Muscle layer of duodenum (tissue), 2 donors: ENCODE measurements at regions not wholly inside any gene's neighbourhood (a gene's known extent, or its start where the extent isn't known, plus 50 kb on each side); places are given as distances from the start of the nearest gene placed in this dataset.
"Not testable (repeated sequence)": the region's sequence is repeated elsewhere in the genome, so short reads cannot be mapped to it uniquely, and the experiment has no call there.

Experiments used
- H3K27ac ChIP-seq: one replicate; pipeline ENCODE4 v1.7.0; 2013; ENCODE audit warnings: mild to moderate bottlenecking, low read length
- H3K27me3 ChIP-seq: one replicate; pipeline ENCODE4 v1.7.0; 2013; ENCODE audit warnings: low read depth, mild to moderate bottlenecking, control low read depth, low read length
- H3K36me3 ChIP-seq, 2 donors: one replicate each; pipeline ENCODE4 v1.7.0; 2013; ENCODE audit warnings: low read length in 2 of 2, control low read depth in 1 of 2, mild to moderate bottlenecking in 1 of 2; ENCODE audit not compliant: insufficient read depth in 2 of 2, control insufficient read depth in 1 of 2
- H3K4me1 ChIP-seq, 2 donors: one replicate each; pipeline ENCODE4 v1.7.0; 2013; ENCODE audit warnings: low read length in 2 of 2, mild to moderate bottlenecking in 2 of 2, control low read depth in 1 of 2, moderate library complexity in 1 of 2; ENCODE audit not compliant: insufficient read depth in 2 of 2, control insufficient read depth in 1 of 2
- H3K4me3 ChIP-seq, 2 donors: one replicate each; pipeline ENCODE4 v1.7.0; 2013; ENCODE audit warnings: low read length in 2 of 2, low read depth in 1 of 2, mild to moderate bottlenecking in 1 of 2
- H3K9me3 ChIP-seq, 2 donors: one replicate each; pipeline ENCODE4 v1.7.0; 2013; ENCODE audit warnings: low read length in 2 of 2, control low read depth in 1 of 2, mild to moderate bottlenecking in 1 of 2; ENCODE audit not compliant: control insufficient read depth in 1 of 2
- donor health status: healthy.

DNA sequence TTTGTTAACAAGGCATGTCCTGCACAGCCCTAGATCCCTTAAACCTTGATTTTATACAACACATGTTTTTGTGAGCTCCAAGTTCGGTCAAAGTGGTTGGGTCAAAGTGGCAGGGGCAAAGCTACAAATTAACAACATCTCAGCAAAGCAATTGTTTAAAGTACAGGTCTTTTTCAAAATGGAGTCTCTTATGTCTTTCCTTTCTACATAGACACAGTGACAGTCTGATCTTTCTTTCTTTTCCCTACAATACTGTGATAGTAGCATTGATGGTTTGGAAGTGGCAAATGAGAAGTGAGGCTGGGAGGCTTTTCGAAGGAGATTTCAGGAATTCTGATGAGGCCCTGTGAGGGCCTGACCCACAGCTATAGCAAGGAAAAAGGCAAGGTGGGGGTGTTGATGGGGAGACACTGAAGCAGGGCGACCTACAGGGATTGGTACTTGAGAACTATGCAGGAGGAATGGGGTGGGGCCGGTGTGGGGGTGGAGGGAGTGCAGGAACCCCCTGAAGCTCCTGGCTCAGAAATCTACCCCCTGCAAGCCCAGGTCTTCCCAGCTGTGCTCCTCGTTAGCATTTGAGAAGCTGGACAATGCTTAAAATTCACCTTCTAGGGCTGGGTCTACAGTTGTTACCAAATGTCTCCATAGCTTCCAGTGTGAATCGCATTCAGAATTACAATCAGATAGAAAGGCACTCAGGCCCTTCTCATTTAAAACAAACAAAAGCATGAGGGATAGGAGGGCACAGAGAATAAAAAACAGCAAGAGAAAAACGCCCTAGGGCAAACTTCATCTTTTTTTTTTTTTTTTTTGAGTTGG lies 102.6 kb upstream of the PPM1J start:
- Histone ChIP-seq H3K9me3 (no peaks in the 10 kb centered on the region), H3K4me3 (no peak overlapping the region), H3K36me3 (no peaks in the 10 kb centered on the region), H3K4me1 (peaks cover 0 to 4% of the 10 kb centered on the region in 2 donors), H3K27me3 (no peaks in the 10 kb centered on the region), H3K27ac (no peak overlapping the region)

DNA sequence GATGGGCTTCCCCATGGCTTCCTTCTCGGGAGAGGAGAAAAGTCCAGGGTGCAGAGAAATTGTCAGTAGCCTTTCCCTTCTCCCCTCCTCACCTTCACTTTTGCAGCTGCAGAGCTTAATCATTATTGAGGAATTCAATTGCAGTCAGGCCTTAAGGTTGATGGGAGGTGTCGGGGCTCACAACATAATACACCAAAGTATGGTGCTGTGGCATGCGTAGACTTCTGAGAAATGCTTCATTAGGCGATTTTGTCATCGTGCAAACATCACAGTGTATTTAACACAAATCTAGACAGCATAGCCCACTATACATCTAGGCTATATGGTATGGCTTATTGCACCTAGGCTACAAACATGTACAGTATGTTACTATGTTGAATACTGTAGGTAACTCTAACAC lies 100.2 kb upstream of the PPM1J start:
- H3K4me3 ChIP-seq = no peak overlapping the region
- H3K4me1 ChIP-seq = peaks cover 0 to 4% of the 10 kb centered on the region in 2 donors
- H3K36me3 ChIP-seq = no peaks in the 10 kb centered on the region
- no peaks in the 10 kb centered on the region for H3K9me3 ChIP-seq
- no peak overlapping the region for H3K27ac ChIP-seq
- no peaks in the 10 kb centered on the region for H3K27me3 ChIP-seq

DNA sequence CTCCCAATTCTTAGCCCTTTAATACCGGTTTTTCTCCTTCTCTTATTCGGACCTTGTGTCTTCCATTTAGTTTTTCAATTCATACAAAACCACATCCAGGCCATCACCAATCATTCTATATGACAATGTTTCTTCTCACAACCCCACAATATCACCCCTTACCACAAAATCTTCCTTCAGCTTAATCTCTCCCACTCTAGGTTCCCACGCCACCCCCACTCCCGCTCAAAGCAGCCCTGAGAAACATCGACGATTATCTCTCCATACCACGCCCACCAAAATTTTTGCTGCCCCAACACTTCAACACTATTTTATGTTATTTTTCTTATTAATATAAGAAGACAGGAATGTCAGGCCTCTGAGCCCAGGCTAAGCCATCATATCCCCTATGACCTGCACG lies 99.5 kb upstream of the PPM1J start:
- H3K27me3 ChIP-seq, H3K27ac ChIP-seq, H3K4me3 ChIP-seq, H3K9me3 ChIP-seq, H3K4me1 ChIP-seq, H3K36me3 ChIP-seq: not testable (repeated sequence)

DNA sequence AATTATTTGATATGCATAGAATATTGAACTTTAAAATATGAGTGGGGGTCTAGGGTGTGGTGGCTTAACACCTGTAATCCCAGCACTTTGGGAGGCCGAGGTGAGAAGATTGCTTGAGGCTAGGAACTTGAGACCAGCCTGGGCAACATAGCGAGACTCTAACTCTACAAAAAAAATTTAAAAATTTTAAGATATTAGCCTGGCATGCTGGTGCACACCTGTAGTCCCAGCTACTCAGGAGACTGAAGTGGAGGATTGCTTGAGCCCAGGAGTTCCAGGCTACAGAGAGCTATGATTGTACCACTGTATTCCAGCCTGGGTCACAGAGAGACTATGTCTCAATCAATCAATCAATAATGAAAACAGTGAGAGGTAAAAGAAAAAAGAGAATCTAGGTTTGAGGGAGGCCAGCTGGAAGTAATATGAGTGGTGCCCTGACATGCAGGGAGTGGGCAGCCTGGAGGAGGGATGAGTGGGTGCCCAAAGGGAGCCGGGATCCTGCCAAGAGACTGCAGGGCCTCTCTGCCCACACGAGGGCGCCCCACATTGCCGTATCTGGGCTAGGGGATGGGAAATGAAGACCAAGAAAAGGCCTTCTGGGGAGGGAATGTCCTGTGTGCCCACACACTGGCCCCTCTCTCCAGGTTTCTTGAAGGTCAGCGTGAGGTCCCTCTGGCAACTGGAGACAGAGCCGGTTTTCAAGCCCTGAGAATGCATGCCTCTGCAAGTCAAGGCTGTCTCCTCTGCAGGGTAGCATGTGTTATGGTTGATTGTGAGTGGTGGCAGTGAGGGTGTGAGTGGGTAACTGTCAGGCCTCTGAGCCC lies 93.9 kb upstream of the PPM1J start:
- Histone ChIP-seq H3K27me3 (no peaks in the 10 kb centered on the region), H3K4me3 (no peak overlapping the region), H3K9me3 (no peaks in the 10 kb centered on the region), H3K4me1 (no peaks in the 10 kb centered on the region), H3K27ac (no peak overlapping the region), H3K36me3 (no peaks in the 10 kb centered on the region)

DNA sequence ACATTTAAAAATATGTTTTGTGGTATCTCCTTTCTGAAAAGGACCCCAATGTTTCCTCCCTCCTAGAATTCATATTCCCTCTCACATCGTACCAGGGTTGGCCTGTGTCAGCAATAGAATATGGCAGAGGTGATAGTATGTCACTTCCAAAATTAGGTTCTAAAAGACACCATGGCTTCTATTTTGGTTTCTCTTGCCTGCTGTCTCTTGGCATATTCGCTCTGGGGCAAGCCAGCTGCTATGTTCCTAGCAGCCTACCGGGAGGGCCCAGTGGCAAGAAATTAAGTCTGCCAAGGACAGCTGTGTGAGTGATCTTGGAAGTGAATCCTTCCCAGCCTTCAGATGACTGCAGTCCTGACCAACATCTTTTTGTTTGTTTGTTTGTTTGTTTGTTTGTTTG lies 92.9 kb upstream of the PPM1J start:
- no peaks in the 10 kb centered on the region for H3K9me3 ChIP-seq
- no peaks in the 10 kb centered on the region for H3K4me1 ChIP-seq
- H3K27me3 ChIP-seq = no peaks in the 10 kb centered on the region
- H3K4me3 ChIP-seq = no peak overlapping the region
- H3K36me3 ChIP-seq = no peaks in the 10 kb centered on the region
- H3K27ac ChIP-seq = no peak overlapping the region

DNA sequence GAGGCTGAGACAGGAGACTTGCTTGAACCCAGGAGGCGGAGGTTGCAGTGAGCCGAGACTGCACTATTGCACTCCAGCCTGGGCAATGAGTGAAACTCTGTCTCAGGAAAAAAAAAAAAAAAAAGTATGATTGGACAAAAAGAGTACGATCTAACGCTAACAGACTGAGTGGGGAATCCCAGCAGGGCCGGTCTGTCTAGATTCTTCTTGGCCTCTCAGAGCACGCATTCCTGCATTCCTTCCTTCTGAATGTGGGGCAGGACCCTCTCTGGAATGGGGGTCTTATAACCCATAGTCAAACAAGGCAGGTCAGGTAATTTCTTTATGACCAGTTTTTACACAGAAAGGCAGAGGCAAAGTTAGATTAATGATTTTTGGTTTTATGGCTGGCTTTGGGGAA lies 92.0 kb upstream of the PPM1J start:
- Histone ChIP-seq H3K27me3 (no peaks in the 10 kb centered on the region), H3K36me3 (no peaks in the 10 kb centered on the region), H3K9me3 (no peaks in the 10 kb centered on the region), H3K4me3 (no peak overlapping the region), H3K27ac (no peak overlapping the region), H3K4me1 (no peaks in the 10 kb centered on the region)

DNA sequence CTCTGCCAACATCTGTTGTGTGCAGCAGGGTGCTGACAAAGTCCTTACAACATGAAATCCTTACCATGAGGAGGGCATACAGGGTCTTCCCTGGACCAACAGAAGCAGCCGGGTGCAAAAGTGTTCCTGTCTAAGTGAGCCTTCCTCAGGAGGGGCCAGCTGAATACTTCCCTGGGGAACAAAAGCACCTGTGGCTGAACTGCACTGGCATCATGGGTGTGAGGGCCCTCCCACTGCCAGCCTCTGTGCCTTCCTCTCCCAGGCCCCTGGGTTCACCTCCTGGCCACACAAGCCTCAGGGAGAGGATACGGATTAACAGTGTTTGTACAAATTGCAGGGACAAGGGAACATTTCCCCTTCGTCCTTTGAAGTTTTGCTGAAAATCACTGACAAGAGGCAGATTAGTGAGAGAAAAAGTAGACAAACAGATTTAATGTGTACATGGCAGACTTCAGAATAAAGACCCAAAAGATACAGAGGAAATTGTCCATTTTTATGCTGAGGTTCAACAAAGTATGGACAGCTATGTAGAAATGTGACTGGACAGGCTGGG lies 91.0 kb upstream of the PPM1J start:
- Histone ChIP-seq H3K4me1 (no peaks in the 10 kb centered on the region), H3K4me3 (no peak overlapping the region), H3K27ac (no peak overlapping the region), H3K9me3 (no peaks in the 10 kb centered on the region), H3K36me3 (no peaks in the 10 kb centered on the region), H3K27me3 (no peaks in the 10 kb centered on the region)

DNA sequence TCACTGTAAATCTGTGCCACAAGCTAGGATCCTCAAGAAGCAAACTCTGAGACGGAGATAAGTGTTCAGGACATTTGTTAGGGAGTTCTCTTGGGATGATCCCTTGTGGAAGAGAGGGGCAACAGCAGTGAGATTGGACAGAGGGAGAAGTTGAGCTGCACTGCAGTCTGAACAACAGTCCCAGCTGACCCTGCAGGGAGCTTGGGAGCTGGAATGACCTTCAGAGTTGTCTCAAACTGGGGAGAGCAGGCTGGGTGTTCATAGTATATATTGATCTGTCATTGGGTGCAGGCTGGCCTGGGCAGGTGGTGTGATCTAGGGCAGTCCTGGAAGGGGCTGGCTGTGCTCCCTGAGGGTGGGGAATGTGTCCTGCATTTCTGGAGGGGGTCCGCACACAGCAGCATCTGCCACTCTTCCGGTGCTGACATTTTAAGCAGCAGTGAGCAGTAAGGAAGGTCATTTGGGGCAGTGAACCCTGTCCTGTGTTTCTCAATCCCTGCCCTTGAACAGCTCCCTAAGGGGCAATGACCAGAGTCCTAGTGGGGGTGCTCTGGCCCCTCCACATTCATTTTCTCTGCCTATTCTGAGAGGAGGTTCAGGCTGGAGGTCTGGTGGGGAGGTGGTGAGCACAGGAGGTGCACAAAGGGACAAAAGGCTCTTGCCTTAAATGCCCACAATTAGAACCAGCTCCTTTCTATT lies 90.2 kb upstream of the PPM1J start:
- H3K27me3 ChIP-seq = no peaks in the 10 kb centered on the region
- H3K4me3 ChIP-seq = no peak overlapping the region
- H3K27ac ChIP-seq = no peak overlapping the region
- H3K4me1 ChIP-seq = no peaks in the 10 kb centered on the region
- no peaks in the 10 kb centered on the region for H3K9me3 ChIP-seq
- H3K36me3 ChIP-seq = no peaks in the 10 kb centered on the region

DNA sequence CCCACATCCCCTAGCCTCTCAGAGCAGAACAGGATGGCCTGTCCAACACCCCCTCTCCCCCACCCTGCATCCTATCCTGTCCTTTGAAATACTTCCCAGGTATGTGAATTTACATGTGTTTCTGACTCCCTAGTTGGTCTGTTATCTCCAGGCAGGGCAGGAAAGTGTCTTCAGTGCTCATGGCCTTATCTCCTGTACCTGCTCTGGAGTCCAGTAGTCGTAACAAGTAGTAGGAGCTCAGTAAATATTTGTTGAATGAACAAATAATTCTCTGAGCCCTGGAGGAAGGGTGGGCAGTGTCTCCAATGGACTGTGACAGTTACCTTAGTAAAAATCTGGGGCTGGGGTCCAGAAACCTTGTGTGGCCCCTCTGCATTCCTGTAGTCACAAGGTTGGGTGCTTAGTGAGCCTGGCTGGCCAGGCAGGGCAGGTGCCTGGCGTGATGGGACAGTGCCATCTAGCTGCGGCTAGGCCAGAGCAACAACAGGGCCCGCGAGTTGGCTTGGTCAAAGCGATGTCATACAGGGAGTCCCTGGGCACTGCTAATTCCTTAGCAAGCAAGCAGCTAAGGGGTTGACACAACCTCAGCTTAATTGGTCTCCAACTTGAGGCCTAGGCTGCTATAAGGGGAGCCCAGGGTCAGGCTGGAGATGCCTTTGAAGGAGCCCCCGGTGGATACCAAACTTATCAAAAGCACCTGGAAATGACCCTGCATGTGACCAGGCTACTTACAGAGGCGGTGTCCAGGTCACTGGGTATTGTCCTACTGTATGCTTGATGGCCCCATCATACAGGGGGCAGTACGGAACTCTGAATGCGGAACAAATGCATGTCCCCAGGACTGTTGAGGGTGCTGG lies 89.0 kb upstream of the PPM1J start:
- no peak overlapping the region for H3K27ac ChIP-seq
- H3K27me3 ChIP-seq = no peaks in the 10 kb centered on the region
- no peaks in the 10 kb centered on the region for H3K4me1 ChIP-seq
- H3K4me3 ChIP-seq = no peak overlapping the region
- H3K36me3 ChIP-seq = no peaks in the 10 kb centered on the region
- H3K9me3 ChIP-seq = no peaks in the 10 kb centered on the region

DNA sequence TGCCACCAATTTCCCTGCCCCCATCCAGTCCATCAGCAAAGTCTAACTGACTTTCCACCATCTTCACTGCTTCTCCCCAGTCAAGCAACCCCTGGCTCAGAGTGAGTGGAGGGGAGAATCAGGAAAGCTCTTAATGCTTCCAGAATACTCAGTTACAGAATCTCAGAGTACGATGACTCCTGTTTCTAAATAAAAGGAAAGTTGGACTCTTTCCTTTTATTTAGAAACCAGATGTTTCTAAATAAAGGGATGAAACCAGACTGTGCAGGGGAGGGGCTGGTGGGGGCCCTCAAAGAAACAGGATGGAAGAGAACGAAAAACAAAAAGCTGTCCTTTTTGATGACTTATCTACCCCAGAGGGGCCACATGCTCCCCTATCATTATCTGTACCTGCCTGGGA lies 85.2 kb upstream of the PPM1J start:
- no peak overlapping the region for H3K27ac ChIP-seq
- no peaks in the 10 kb centered on the region for H3K27me3 ChIP-seq
- H3K4me3 ChIP-seq = no peak overlapping the region
- H3K4me1 ChIP-seq = peaks cover 0 to 5% of the 10 kb centered on the region in 2 donors
- H3K36me3 ChIP-seq = no peaks in the 10 kb centered on the region
- H3K9me3 ChIP-seq = no peaks in the 10 kb centered on the region
